WERI-Rb-1 (cell line): ENCODE measurements at regions not wholly inside any gene's neighbourhood (a gene's known extent, or its start where the extent isn't known, plus 50 kb on each side); places are given as distances from the start of the nearest gene placed in this dataset.

ENCODE experiments used
- DNase-seq: peaks from one replicate; pipeline ENCODE4 v3.0.0-alpha.2; 2020
- H3K27ac ChIP-seq: fragments of 250-450 bp; sonication (Bioruptor Pico); 2 replicates; pipeline ENCODE4 v1.5.1; 2020; ENCODE audit warnings: mild to moderate bottlenecking, moderate library complexity
- H3K27me3 ChIP-seq: fragments of 250-450 bp; sonication (Bioruptor Pico); 2 replicates; pipeline ENCODE4 v1.5.1; 2021; ENCODE audit warnings: mild to moderate bottlenecking, low read depth, moderate library complexity; ENCODE audit not compliant: insufficient read depth, severe bottlenecking
- H3K36me3 ChIP-seq: fragments of 250-450 bp; sonication (Bioruptor Pico); 2 replicates; pipeline ENCODE4 v1.5.1; 2020; ENCODE audit warnings: mild to moderate bottlenecking, moderate library complexity
- H3K4me3 ChIP-seq: 2 replicates; pipeline ENCODE4 v1.5.1; 2011; ENCODE audit warnings: low read depth, mild to moderate bottlenecking, control low read depth, low read length
- H3K9me3 ChIP-seq: fragments of 250-450 bp; sonication (Bioruptor Pico); 2 replicates; pipeline ENCODE4 v1.5.1; 2021; ENCODE audit warnings: mild to moderate bottlenecking, moderate library complexity; ENCODE audit not compliant: severe bottlenecking
- TF ChIP-seq, protein P1 (sequence below): IDR thresholded peaks from 2 replicates; pipeline ENCODE4 v1.5.1; 2011; ENCODE audit warnings: low read depth, mild to moderate bottlenecking, control low read depth, inconsistent platforms, low read length

DNA sequence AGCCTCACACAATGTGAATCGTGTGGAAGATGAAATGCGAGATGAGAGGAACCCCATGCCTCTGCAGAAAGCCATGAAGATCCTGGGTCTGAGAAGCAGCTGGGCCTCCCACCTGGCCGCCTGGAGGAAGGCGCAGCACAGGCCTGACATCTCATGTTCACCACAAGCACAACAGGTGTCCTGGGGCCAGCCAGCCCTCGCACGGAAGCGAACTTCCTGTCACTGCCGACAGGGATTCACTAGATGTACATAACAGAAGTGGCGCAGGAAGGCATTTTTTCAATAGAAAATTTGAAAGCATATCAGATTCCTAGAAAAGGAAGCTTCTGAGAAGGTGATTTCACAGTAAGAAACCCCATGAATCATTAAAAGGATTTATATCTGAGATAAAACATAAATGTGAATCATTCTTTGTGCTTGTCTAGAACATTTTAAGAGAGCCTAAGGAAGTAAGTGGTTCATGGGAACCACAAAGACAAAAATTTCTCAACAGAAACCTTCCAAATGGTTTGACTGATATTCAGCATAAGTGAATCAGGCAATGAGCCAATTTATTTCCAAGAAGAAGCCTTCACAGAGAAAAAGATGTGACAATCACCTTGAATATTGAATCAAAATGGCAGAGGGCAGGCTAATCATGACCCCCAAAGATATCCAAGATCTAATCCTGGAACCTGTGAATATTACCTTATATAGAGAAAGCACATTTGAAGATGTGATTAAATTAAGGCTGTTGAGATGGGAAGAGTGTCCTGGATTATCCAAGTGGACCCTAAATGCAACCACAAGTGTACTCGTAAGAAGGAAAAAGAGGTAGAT is 311.9 kb downstream of the DUSP6 start:
- Histone ChIP-seq H3K4me3 (no peak overlapping the region), H3K27ac (no peak overlapping the region)
- no peak for DNase-seq

DNA sequence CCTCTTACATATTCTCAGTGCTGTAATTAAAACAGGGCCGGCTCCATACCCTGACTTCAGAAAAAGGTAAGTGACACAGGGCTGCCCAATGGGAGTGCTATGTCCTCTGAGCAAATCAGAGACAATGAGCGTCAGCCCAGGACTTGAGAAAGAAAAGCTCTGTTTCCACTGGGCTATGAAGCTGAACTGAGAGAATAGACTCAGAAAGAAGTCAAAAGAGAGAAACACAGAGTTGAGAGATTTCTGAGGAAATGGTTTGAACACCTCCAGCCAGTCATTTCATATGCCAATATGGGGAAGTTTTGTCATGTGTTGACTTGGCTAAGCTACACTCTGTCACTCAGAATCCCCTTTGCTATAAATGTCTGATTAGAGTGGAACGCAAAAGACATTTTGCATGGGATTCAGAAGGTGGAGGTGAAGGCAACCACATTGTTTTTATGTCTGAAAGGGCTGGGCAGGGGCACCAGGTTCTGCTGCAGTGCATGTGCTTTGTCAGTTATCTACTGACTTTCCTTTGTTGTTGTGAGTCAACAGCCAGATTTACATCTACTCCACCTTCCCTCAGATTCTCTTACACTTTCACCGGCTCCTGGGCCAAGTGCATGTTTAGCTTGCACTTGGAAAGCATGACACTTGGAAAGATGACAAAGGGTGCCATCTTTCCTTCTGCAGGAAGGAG is 313.3 kb downstream of the DUSP6 start:
- no peaks in the 10 kb centered on the region for H3K36me3 ChIP-seq
- no peak overlapping the region for H3K4me3 ChIP-seq

More for the DNA sequence above, 311.9 kb downstream of the DUSP6 start:
- TF ChIP-seq, protein P1, sequence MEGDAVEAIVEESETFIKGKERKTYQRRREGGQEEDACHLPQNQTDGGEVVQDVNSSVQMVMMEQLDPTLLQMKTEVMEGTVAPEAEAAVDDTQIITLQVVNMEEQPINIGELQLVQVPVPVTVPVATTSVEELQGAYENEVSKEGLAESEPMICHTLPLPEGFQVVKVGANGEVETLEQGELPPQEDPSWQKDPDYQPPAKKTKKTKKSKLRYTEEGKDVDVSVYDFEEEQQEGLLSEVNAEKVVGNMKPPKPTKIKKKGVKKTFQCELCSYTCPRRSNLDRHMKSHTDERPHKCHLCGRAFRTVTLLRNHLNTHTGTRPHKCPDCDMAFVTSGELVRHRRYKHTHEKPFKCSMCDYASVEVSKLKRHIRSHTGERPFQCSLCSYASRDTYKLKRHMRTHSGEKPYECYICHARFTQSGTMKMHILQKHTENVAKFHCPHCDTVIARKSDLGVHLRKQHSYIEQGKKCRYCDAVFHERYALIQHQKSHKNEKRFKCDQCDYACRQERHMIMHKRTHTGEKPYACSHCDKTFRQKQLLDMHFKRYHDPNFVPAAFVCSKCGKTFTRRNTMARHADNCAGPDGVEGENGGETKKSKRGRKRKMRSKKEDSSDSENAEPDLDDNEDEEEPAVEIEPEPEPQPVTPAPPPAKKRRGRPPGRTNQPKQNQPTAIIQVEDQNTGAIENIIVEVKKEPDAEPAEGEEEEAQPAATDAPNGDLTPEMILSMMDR, result no peak
- H3K9me3 ChIP-seq, result no peaks in the 10 kb centered on the region
- no peaks in the 10 kb centered on the region for H3K36me3 ChIP-seq
- H3K27me3 ChIP-seq, result no peaks in the 10 kb centered on the region

DNA sequence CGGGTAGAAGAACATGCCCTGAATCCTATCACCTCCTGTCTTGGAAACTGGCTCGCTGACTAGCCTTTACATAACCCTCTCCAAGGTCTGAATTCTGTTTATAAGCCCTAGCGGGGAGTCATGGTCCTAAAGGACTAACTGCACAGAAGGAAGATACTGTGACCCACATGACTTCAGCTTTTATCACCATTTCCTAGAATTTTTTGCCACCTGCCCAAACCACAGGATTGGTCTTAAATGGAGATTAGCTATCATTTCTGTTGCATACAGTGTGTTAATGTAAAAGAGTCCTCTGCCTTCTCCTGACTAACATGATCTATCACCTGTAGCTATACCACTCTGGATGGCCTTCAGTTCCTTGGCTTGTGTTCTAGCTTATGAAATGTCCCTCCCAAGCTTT is 319.2 kb downstream of the DUSP6 start:
- H3K27me3 ChIP-seq, result no peaks in the 10 kb centered on the region
- TF ChIP-seq, protein P1, result no peak
- H3K36me3 ChIP-seq, result no peaks in the 10 kb centered on the region
- no peak overlapping the region for H3K4me3 ChIP-seq
- no peak overlapping the region for H3K27ac ChIP-seq
- H3K9me3 ChIP-seq, result no peaks in the 10 kb centered on the region
- DNase-seq, result no peak

More for the DNA sequence above, 313.3 kb downstream of the DUSP6 start:
- H3K27ac ChIP-seq, result no peak overlapping the region
- no peak for DNase-seq
- TF ChIP-seq, protein P1, result no peak
- no peaks in the 10 kb centered on the region for H3K27me3 ChIP-seq
- H3K9me3 ChIP-seq, result no peaks in the 10 kb centered on the region

DNA sequence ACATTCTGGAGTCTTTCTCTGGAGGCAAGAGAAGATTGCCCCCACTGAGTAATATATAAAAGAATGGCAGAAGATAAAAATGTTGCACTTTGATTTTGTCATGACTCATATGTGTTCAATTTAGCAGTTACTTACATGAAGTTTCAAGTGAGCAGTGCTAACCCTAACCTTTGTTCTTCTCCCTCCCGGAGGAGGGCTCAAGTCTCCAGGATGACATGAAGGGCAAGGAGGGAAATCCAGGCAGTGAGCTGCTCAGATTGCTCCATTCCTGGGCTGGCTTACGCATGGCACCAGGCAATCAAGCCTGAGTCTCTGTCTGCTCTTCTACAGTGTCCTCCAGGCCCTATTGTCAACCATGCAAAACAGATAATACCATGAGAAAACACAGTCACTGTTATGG is 322.3 kb downstream of the DUSP6 start:
- Histone ChIP-seq H3K36me3 (no peaks in the 10 kb centered on the region), H3K27me3 (no peaks in the 10 kb centered on the region), H3K4me3 (no peak overlapping the region), H3K9me3 (no peaks in the 10 kb centered on the region), H3K27ac (no peak overlapping the region)
- TF ChIP-seq, protein P1, result no peak
- DNase-seq, result no peak

DNA sequence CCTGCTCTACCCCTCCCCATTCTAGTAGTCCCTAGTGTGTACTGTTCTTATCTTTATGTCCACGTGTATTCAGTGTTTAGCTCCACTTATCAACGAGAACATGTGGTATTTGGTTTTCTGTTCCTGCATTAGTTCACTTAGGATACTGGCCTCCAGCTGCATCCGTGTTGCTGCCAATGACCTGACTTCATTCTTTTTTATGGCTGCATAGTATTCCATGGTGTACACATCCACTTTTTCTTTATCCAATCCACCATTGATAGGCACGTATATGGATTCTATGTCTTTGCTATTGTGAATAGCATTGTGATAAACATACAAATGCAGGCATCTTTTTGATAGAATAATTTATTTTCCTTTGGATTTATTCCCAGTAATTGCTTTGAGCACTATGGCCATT is 327.7 kb downstream of the DUSP6 start:
- H3K36me3 ChIP-seq, result no peaks in the 10 kb centered on the region
- no peaks in the 10 kb centered on the region for H3K27me3 ChIP-seq
- no peak for DNase-seq
- no peak overlapping the region for H3K4me3 ChIP-seq
- TF ChIP-seq, protein P1, result no peak
- no peak overlapping the region for H3K27ac ChIP-seq
- no peaks in the 10 kb centered on the region for H3K9me3 ChIP-seq
